ENCODE measurements at regions not wholly inside any gene's neighbourhood (a gene's known extent, or its start where the extent isn't known, plus 50 kb on each side); places are given as distances from the start of the nearest gene placed in this dataset.

- no peak overlapping the region for H3K27ac Mint-ChIP-seq (ENCODE audit: unreplicated experiment)
- FAIRE-seq: no peak
Measured at GRCh38 chr6:9248133-9248532, 812.8 kb upstream of the SLC35B3 start.

GRCh38 chr6:9240861-9241260, 805.5 kb upstream of the SLC35B3 start:
- Mint-ChIP-seq H3K4me3 (ENCODE audit: unreplicated experiment) (no peak overlapping the region), H3K27ac (ENCODE audit: unreplicated experiment) (no peak overlapping the region), H3K27me3 (ENCODE audit: low read depth, unreplicated experiment) (no peaks in the 10 kb centered on the region), H3K4me1 (ENCODE audit: low read depth, unreplicated experiment) (no peaks in the 10 kb centered on the region), H3K36me3 (ENCODE audit: low read depth, unreplicated experiment) (no peaks in the 10 kb centered on the region), H3K9me3 (ENCODE audit: unreplicated experiment) (no peaks in the 10 kb centered on the region)
- H4K20me1 ChIP-seq (ENCODE audit: insufficient read depth, low read length): no peaks in the 10 kb centered on the region
- H3K9me3 ChIP-seq (ENCODE audit: insufficient read depth, low read depth, low read length): no peaks in the 10 kb centered on the region
- H3K4me3 ChIP-seq (ENCODE audit: insufficient read depth, low read depth, low read length): no peak overlapping the region
- no peak for DNase-seq (ENCODE audit: low read depth)
- H3K36me3 ChIP-seq (ENCODE audit: insufficient read depth, low read length): no peaks in the 10 kb centered on the region
- H3K4me1 ChIP-seq (ENCODE audit: insufficient read depth, low read length): no peaks in the 10 kb centered on the region
- H3K79me2 ChIP-seq (ENCODE audit: insufficient read depth, low read length): no peaks in the 10 kb centered on the region
- no peak overlapping the region for H2AFZ ChIP-seq (ENCODE audit: low read depth, low read length)
- H3K27me3 ChIP-seq (ENCODE audit: insufficient read depth, low read length): no peaks in the 10 kb centered on the region
- no peak overlapping the region for H3K27ac ChIP-seq (ENCODE audit: low read depth, low read length)
- TF ChIP-seq CTCF (IDR thresholded peaks at IDR 0.05; ENCODE audit: insufficient read depth, low read depth, low read length): no peak
- TF ChIP-seq EZH2 (IDR thresholded peaks at IDR 0.05; ENCODE audit: insufficient read depth, low read length): no peak
- no peak for FAIRE-seq
- H3K9ac ChIP-seq (ENCODE audit: low read length): no peak overlapping the region
- no peak overlapping the region for H3K4me2 ChIP-seq (ENCODE audit: low read length)

More at GRCh38 chr6:9248133-9248532, 812.8 kb upstream of the SLC35B3 start:
- Mint-ChIP-seq H3K4me1 (ENCODE audit: low read depth, unreplicated experiment) (no peaks in the 10 kb centered on the region), H3K9me3 (ENCODE audit: unreplicated experiment) (no peaks in the 10 kb centered on the region), H3K36me3 (ENCODE audit: low read depth, unreplicated experiment) (no peaks in the 10 kb centered on the region), H3K4me3 (ENCODE audit: unreplicated experiment) (no peak overlapping the region), H3K27me3 (ENCODE audit: low read depth, unreplicated experiment) (no peaks in the 10 kb centered on the region)
- no peak overlapping the region for H2AFZ ChIP-seq (ENCODE audit: low read depth, low read length)
- H3K4me3 ChIP-seq (ENCODE audit: insufficient read depth, low read depth, low read length): no peak overlapping the region
- H3K9ac ChIP-seq (ENCODE audit: low read length): no peak overlapping the region
- no peak overlapping the region for H3K27ac ChIP-seq (ENCODE audit: low read depth, low read length)
- no peaks in the 10 kb centered on the region for H4K20me1 ChIP-seq (ENCODE audit: insufficient read depth, low read length)
- no peaks in the 10 kb centered on the region for H3K4me1 ChIP-seq (ENCODE audit: insufficient read depth, low read length)
- no peak overlapping the region for H3K4me2 ChIP-seq (ENCODE audit: low read length)
- no peaks in the 10 kb centered on the region for H3K9me3 ChIP-seq (ENCODE audit: insufficient read depth, low read depth, low read length)
- no peaks in the 10 kb centered on the region for H3K79me2 ChIP-seq (ENCODE audit: insufficient read depth, low read length)
- H3K36me3 ChIP-seq (ENCODE audit: insufficient read depth, low read length): no peaks in the 10 kb centered on the region
- no peaks in the 10 kb centered on the region for H3K27me3 ChIP-seq (ENCODE audit: insufficient read depth, low read length)
- DNase-seq (ENCODE audit: low read depth): no peak
- TF ChIP-seq CTCF (IDR thresholded peaks at IDR 0.05; ENCODE audit: insufficient read depth, low read depth, low read length) (no peak), EZH2 (IDR thresholded peaks at IDR 0.05; ENCODE audit: insufficient read depth, low read length) (no peak)

DNA sequence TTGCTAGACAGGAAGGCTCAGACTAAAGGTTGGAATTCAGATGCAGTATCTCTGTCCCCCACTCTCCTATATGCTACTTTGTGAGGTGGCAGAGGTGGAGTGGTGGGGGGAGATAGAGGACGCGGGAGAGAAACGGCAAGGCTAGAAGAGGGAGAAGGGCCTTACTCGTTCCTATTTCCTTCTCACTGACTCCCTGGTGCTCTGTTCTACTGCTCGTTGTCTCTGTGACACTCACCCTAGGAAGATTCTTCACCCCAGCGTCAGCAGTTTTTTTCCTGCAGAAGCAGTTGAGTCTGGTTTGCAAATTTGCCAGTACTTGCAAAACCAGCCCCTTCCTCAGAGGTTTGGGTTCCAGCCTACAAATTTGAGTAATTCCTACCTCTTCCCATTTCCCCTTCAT, 801.1 kb upstream of the SLC35B3 start:
- Mint-ChIP-seq H3K36me3 (ENCODE audit: low read depth, unreplicated experiment) (no peaks in the 10 kb centered on the region), H3K9me3 (ENCODE audit: unreplicated experiment) (peaks cover 2% of the 10 kb centered on the region), H3K27me3 (ENCODE audit: low read depth, unreplicated experiment) (no peaks in the 10 kb centered on the region), H3K4me1 (ENCODE audit: low read depth, unreplicated experiment) (no peaks in the 10 kb centered on the region), H3K4me3 (ENCODE audit: unreplicated experiment) (no peak overlapping the region), H3K27ac (ENCODE audit: unreplicated experiment) (no peak overlapping the region)
- no peak for DNase-seq (ENCODE audit: low read depth)
- Histone ChIP-seq H2AFZ (ENCODE audit: low read depth, low read length) (no peak overlapping the region), H3K79me2 (ENCODE audit: insufficient read depth, low read length) (no peaks in the 10 kb centered on the region), H4K20me1 (ENCODE audit: insufficient read depth, low read length) (no peaks in the 10 kb centered on the region), H3K4me1 (ENCODE audit: insufficient read depth, low read length) (no peaks in the 10 kb centered on the region), H3K36me3 (ENCODE audit: insufficient read depth, low read length) (no peaks in the 10 kb centered on the region), H3K4me2 (ENCODE audit: low read length) (no peak overlapping the region), H3K27ac (ENCODE audit: low read depth, low read length) (no peak overlapping the region), H3K4me3 (ENCODE audit: insufficient read depth, low read depth, low read length) (no peak overlapping the region), H3K9ac (ENCODE audit: low read length) (no peak overlapping the region), H3K27me3 (ENCODE audit: insufficient read depth, low read length) (no peaks in the 10 kb centered on the region), H3K9me3 (ENCODE audit: insufficient read depth, low read depth, low read length) (peaks cover under 1% of the 10 kb centered on the region)
- FAIRE-seq: no peak
- TF ChIP-seq CTCF (IDR thresholded peaks at IDR 0.05; ENCODE audit: insufficient read depth, low read depth, low read length) (no peak), EZH2 (IDR thresholded peaks at IDR 0.05; ENCODE audit: insufficient read depth, low read length) (no peak)
